ENCODE measurements at regions not wholly inside any gene's neighbourhood (a gene's known extent, or its start where the extent isn't known, plus 50 kb on each side); places are given as distances from the start of the nearest gene placed in this dataset.

DNA sequence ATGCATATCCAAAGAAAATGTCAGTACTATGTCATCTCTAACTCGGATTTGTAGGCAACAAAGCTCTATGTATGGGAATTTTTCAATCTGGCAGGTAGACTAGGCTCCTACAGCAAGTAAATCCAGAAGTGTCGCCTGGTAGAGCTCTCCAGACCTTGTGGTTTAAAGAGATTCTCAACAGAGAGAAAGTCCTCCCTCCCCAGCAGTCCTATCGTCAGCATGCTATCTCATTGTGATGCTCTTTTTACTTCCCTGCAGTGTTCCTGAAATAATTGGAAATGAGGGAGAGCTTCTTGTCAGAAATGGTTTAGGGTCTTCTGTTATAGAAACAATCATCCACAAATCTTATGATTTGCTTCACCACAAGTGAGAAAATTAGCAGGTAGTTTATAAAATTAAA lies 395.4 kb downstream of the FRK start (continued):
- TF ChIP-seq, protein P1, sequence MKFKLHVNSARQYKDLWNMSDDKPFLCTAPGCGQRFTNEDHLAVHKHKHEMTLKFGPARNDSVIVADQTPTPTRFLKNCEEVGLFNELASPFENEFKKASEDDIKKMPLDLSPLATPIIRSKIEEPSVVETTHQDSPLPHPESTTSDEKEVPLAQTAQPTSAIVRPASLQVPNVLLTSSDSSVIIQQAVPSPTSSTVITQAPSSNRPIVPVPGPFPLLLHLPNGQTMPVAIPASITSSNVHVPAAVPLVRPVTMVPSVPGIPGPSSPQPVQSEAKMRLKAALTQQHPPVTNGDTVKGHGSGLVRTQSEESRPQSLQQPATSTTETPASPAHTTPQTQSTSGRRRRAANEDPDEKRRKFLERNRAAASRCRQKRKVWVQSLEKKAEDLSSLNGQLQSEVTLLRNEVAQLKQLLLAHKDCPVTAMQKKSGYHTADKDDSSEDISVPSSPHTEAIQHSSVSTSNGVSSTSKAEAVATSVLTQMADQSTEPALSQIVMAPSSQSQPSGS (CRISPR knock-in tag; IDR thresholded peaks at IDR 0.05; ENCODE audit: borderline replicate concordance, low read depth): no peak
- no peak for TF ChIP-seq MYBL2 (CRISPR knock-in tag; IDR thresholded peaks at IDR 0.05)

DNA sequence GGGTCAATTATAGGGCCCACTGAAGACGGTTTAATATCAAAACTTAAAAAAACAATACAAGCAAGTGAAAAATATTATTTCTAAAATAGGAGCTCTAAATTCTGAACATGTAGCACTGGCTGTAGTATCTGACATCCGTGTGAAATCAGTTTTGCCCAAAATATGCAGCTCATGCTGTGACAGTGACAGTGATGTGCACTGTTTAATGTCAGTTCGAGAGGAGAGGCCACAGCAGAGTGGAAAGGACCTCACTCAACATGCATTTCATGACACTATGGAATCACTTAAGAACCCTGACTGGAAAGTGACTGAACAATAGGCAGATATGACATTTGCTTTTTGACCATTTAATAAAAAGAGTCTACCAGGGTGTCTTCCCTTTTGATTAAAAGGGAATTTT lies 397.0 kb downstream of the FRK start:
- TF ChIP-seq NFE2L1 (CRISPR knock-in tag; IDR thresholded peaks at IDR 0.05): no peak
- TF ChIP-seq ATF1 (CRISPR knock-in tag; IDR thresholded peaks at IDR 0.05): no peak
- TF ChIP-seq, protein P2, sequence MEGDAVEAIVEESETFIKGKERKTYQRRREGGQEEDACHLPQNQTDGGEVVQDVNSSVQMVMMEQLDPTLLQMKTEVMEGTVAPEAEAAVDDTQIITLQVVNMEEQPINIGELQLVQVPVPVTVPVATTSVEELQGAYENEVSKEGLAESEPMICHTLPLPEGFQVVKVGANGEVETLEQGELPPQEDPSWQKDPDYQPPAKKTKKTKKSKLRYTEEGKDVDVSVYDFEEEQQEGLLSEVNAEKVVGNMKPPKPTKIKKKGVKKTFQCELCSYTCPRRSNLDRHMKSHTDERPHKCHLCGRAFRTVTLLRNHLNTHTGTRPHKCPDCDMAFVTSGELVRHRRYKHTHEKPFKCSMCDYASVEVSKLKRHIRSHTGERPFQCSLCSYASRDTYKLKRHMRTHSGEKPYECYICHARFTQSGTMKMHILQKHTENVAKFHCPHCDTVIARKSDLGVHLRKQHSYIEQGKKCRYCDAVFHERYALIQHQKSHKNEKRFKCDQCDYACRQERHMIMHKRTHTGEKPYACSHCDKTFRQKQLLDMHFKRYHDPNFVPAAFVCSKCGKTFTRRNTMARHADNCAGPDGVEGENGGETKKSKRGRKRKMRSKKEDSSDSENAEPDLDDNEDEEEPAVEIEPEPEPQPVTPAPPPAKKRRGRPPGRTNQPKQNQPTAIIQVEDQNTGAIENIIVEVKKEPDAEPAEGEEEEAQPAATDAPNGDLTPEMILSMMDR (IDR thresholded peaks at IDR 0.05): no peak
- TF ChIP-seq, protein P3, sequence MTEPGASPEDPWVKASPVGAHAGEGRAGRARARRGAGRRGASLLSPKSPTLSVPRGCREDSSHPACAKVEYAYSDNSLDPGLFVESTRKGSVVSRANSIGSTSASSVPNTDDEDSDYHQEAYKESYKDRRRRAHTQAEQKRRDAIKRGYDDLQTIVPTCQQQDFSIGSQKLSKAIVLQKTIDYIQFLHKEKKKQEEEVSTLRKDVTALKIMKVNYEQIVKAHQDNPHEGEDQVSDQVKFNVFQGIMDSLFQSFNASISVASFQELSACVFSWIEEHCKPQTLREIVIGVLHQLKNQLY (CRISPR knock-in tag; IDR thresholded peaks at IDR 0.05): no peak
- TF ChIP-seq, protein P4, sequence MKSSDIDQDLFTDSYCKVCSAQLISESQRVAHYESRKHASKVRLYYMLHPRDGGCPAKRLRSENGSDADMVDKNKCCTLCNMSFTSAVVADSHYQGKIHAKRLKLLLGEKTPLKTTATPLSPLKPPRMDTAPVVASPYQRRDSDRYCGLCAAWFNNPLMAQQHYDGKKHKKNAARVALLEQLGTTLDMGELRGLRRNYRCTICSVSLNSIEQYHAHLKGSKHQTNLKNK (CRISPR knock-in tag; IDR thresholded peaks at IDR 0.05): no peak
- TF ChIP-seq, protein P1 (CRISPR knock-in tag; IDR thresholded peaks at IDR 0.05; ENCODE audit: borderline replicate concordance, low read depth): no peak
- TF ChIP-seq, protein P5, sequence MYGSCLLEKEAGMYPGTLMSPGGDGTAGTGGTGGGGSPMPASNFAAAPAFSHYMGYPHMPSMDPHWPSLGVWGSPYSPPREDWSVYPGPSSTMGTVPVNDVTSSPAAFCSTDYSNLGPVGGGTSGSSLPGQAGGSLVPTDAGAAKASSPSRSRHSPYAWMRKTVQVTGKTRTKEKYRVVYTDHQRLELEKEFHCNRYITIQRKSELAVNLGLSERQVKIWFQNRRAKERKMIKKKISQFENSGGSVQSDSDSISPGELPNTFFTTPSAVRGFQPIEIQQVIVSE (CRISPR knock-in tag; IDR thresholded peaks at IDR 0.05; ENCODE audit: borderline replicate concordance): no peak
- TF ChIP-seq, protein P6, sequence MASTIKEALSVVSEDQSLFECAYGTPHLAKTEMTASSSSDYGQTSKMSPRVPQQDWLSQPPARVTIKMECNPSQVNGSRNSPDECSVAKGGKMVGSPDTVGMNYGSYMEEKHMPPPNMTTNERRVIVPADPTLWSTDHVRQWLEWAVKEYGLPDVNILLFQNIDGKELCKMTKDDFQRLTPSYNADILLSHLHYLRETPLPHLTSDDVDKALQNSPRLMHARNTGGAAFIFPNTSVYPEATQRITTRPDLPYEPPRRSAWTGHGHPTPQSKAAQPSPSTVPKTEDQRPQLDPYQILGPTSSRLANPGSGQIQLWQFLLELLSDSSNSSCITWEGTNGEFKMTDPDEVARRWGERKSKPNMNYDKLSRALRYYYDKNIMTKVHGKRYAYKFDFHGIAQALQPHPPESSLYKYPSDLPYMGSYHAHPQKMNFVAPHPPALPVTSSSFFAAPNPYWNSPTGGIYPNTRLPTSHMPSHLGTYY (CRISPR knock-in tag; IDR thresholded peaks at IDR 0.05): no peak
- TF ChIP-seq MXD4 (CRISPR knock-in tag; IDR thresholded peaks at IDR 0.05; ENCODE audit: borderline replicate concordance): no peak
- no peak for TF ChIP-seq OVOL2 (CRISPR knock-in tag; IDR thresholded peaks at IDR 0.05; ENCODE audit: borderline replicate concordance)
- Mint-ChIP-seq H3K27me3 (ENCODE audit: low read depth) (no peaks in the 10 kb centered on the region), H3K9me3 (no peaks in the 10 kb centered on the region), H3K36me3 (no peaks in the 10 kb centered on the region), H3K27ac (no peak overlapping the region), H3K4me1 (peaks cover 5% of the 10 kb centered on the region), H3K4me3 (no peak overlapping the region)
- ChIA-PET CTCF (no interaction called here), POLR2A (no interaction called here)
- no peak for ATAC-seq
- DNase-seq (ENCODE audit: low spot score): no peak

DNA sequence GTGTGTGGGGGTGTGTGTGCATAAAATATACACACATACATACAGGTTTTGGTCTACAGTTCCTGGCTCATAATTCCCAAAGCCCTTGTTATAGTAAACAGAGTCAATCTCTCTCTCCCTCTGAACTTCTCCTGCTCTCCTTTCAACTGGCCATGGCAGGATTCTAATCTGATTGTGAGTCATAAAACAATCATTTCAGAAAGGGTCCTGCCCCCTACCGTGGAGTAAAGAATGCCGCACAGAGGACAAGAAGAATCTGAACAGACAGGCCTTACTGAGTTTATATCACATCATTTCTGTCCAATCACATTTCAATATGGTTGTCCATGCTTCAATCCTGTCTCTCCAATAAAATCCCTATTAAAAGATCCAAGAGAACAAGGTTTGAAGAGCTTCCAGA lies 416.9 kb downstream of the FRK start:
- Mint-ChIP-seq H3K4me3 (no peak overlapping the region), H3K27me3 (ENCODE audit: low read depth) (peaks cover 2% of the 10 kb centered on the region; the same call in 1 of the 2 replicates), H3K4me1 (no peaks in the 10 kb centered on the region), H3K27ac (no peak overlapping the region), H3K9me3 (peaks cover 7% of the 10 kb centered on the region), H3K36me3 (no peaks in the 10 kb centered on the region)
- ATAC-seq: no peak
- ChIA-PET POLR2A (no interaction called here), CTCF (no interaction called here)
- no peak for DNase-seq (ENCODE audit: low spot score)
- TF ChIP-seq, protein P7, sequence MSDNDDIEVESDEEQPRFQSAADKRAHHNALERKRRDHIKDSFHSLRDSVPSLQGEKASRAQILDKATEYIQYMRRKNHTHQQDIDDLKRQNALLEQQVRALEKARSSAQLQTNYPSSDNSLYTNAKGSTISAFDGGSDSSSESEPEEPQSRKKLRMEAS (CRISPR knock-in tag; IDR thresholded peaks at IDR 0.05): no peak
- TF ChIP-seq SOX15 (CRISPR knock-in tag; IDR thresholded peaks at IDR 0.05) (no peak), TP53 (CRISPR knock-in tag; IDR thresholded peaks at IDR 0.05) (no peak)
